HEK293 (cell line): ENCODE measurements at regions not wholly inside any gene's neighbourhood (a gene's known extent, or its start where the extent isn't known, plus 50 kb on each side); places are given as distances from the start of the nearest gene placed in this dataset.

Experiments
- CTCF ChIA-PET: fragments of 350-600 bp; formaldehyde crosslinking; extraction: SDS; loops from one replicate; lab custom pipeline; 2021; ENCODE audit warnings: antibody characterized with exemption; lab: Yijun Ruan, JAX
- POLR2A ChIA-PET: fragments of 300-600 bp; formaldehyde crosslinking; extraction: SDS; loops from one replicate; lab custom pipeline; 2020; ENCODE audit warnings: antibody characterized with exemption, inconsistent platforms; lab: Yijun Ruan, JAX
- H3K27ac ChIP-seq: fragments of 200-500 bp; sonication (Bioruptor generic); 2 replicates; pipeline ENCODE4 v1.5.1; 2014; ENCODE audit warnings: low read depth, low read length, control low read depth, inconsistent platforms; ENCODE audit errors: extremely low read depth
- H3K36me3 ChIP-seq, 2 experiments: fragments of 200-500 bp in 1 of 2; sonication (Bioruptor generic) in 1 of 2; 1 replicate in 1 of 2; 2 replicates in 1 of 2; pipeline ENCODE4 v1.5.1; 2014 to 2017; ENCODE audit warnings: inconsistent platforms in 2 of 2, low read length in 2 of 2; ENCODE audit not compliant: control insufficient read depth in 2 of 2, insufficient read depth in 1 of 2
- H3K4me1 ChIP-seq: fragments of 200-500 bp; sonication (Bioruptor generic); 2 replicates; pipeline ENCODE4 v1.5.1; 2014; ENCODE audit warnings: mild to moderate bottlenecking, low read length, inconsistent platforms; ENCODE audit not compliant: control insufficient read depth, insufficient read depth
- H3K4me3 ChIP-seq: 2 replicates; pipeline ENCODE4 v1.5.1; 2011; ENCODE audit warnings: low read depth, mild to moderate bottlenecking, control low read depth, low read length, moderate library complexity
- H3K9me3 ChIP-seq: fragments of 200-500 bp; sonication (Bioruptor generic); 2 replicates; pipeline ENCODE4 v1.5.1; 2014; ENCODE audit warnings: low read depth, low read length, inconsistent platforms; ENCODE audit not compliant: control insufficient read depth, insufficient read depth
- BCL11A ChIP-seq: fragments of 450-650 bp; formaldehyde crosslinking; IDR thresholded peaks from 2 replicates; pipeline ENCODE4 v1.5.1; 2016; ENCODE audit warnings: low read depth, missing biosample characterization, missing genetic modification characterization
- IKZF3 ChIP-seq: fragments of 450-650 bp; IDR thresholded peaks from 2 replicates; pipeline ENCODE4 v1.5.0; 2018; ENCODE audit warnings: missing biosample characterization, mild to moderate bottlenecking, missing genetic modification characterization, moderate library complexity
- KLF10 ChIP-seq: fragments of 450-650 bp; IDR thresholded peaks from 2 replicates; pipeline ENCODE4 v1.5.1; 2018; ENCODE audit warnings: missing biosample characterization, mild to moderate bottlenecking, missing genetic modification characterization
- PRDM1 ChIP-seq: fragments of 450-650 bp; formaldehyde crosslinking; IDR thresholded peaks from 2 replicates; pipeline ENCODE4; 2016; ENCODE audit warnings: missing biosample characterization, missing genetic modification characterization
- YY2 ChIP-seq: fragments of 450-650 bp; formaldehyde crosslinking; IDR thresholded peaks from 2 replicates; pipeline ENCODE4 v1.5.1; 2016; ENCODE audit warnings: missing biosample characterization, missing genetic modification characterization
- ZBTB48 ChIP-seq: fragments of 450-650 bp; formaldehyde crosslinking; IDR thresholded peaks from 2 replicates; pipeline ENCODE4 v1.5.1; 2016; ENCODE audit warnings: missing biosample characterization, missing genetic modification characterization
- ZFP3 ChIP-seq: fragments of 450-650 bp; formaldehyde crosslinking; IDR thresholded peaks from 2 replicates; pipeline ENCODE4 v1.5.1; 2016; ENCODE audit warnings: low read depth, missing biosample characterization, missing genetic modification characterization
- ZNF133 ChIP-seq: fragments of 450-650 bp; formaldehyde crosslinking; IDR thresholded peaks from 2 replicates; pipeline ENCODE4 v1.5.1; 2016; ENCODE audit warnings: missing biosample characterization, missing genetic modification characterization
- ZNF140 ChIP-seq: fragments of 450-650 bp; formaldehyde crosslinking; IDR thresholded peaks from 2 replicates; pipeline ENCODE4 v1.5.1; 2016; ENCODE audit warnings: missing biosample characterization, missing genetic modification characterization
- ZNF23 ChIP-seq: fragments of 450-650 bp; formaldehyde crosslinking; IDR thresholded peaks from 2 replicates; pipeline ENCODE4 v1.5.1; 2016; ENCODE audit warnings: missing biosample characterization, missing genetic modification characterization, borderline replicate concordance
- ZNF24 ChIP-seq: fragments of 450-650 bp; formaldehyde crosslinking; IDR thresholded peaks from 2 replicates; pipeline ENCODE4 v1.5.1; 2016; ENCODE audit warnings: missing biosample characterization, missing genetic modification characterization
- ZNF433 ChIP-seq: fragments of 450-650 bp; formaldehyde crosslinking; IDR thresholded peaks from 2 replicates; pipeline ENCODE4 v1.5.1; 2016; ENCODE audit warnings: missing biosample characterization, missing genetic modification characterization, low read depth
- ZNF514 ChIP-seq: fragments of 450-650 bp; formaldehyde crosslinking; IDR thresholded peaks from 2 replicates; pipeline ENCODE4 v1.5.1; 2016; ENCODE audit warnings: missing biosample characterization, missing genetic modification characterization
- ZNF518A ChIP-seq: fragments of 450-650 bp; formaldehyde crosslinking; conservative IDR thresholded peaks from 2 replicates; pipeline ENCODE4 v1.5.1; 2016; ENCODE audit warnings: low read depth, missing biosample characterization, missing genetic modification characterization
- ZNF558 ChIP-seq: fragments of 450-650 bp; formaldehyde crosslinking; IDR thresholded peaks from 2 replicates; pipeline ENCODE4 v1.5.1; 2016; ENCODE audit warnings: missing biosample characterization, missing genetic modification characterization
- ZNF561 ChIP-seq: fragments of 450-650 bp; IDR thresholded peaks from 2 replicates; pipeline ENCODE4 v1.5.1; 2018; ENCODE audit warnings: missing biosample characterization, missing genetic modification characterization, borderline replicate concordance
- ZNF596 ChIP-seq: fragments of 450-650 bp; IDR thresholded peaks from 2 replicates; pipeline ENCODE4 v1.5.0; 2018; ENCODE audit warnings: missing biosample characterization, mild to moderate bottlenecking, missing genetic modification characterization, moderate library complexity
- ZNF629 ChIP-seq: fragments of 450-650 bp; formaldehyde crosslinking; IDR thresholded peaks from 2 replicates; pipeline ENCODE4 v1.5.1; 2017; ENCODE audit warnings: missing biosample characterization, missing genetic modification characterization
- ZNF660 ChIP-seq: fragments of 450-650 bp; IDR thresholded peaks from 2 replicates; pipeline ENCODE4 v1.5.1; 2018; ENCODE audit warnings: missing biosample characterization, mild to moderate bottlenecking, missing genetic modification characterization
- ZNF768 ChIP-seq: fragments of 450-650 bp; formaldehyde crosslinking; IDR thresholded peaks from 2 replicates; pipeline ENCODE4 v1.5.1; 2018; ENCODE audit warnings: missing biosample characterization, mild to moderate bottlenecking, missing genetic modification characterization
- ZNF843 ChIP-seq: fragments of 450-650 bp; formaldehyde crosslinking; IDR thresholded peaks from 2 replicates; pipeline ENCODE4 v1.5.1; 2016; ENCODE audit warnings: missing biosample characterization, missing genetic modification characterization
- ZSCAN4 ChIP-seq: fragments of 450-650 bp; formaldehyde crosslinking; IDR thresholded peaks from 2 replicates; pipeline ENCODE4 v1.5.1; 2017; ENCODE audit warnings: missing biosample characterization, missing genetic modification characterization
- TF ChIP-seq, protein P1 (sequence below): fragments of 450-650 bp; formaldehyde crosslinking; IDR thresholded peaks from 2 replicates; pipeline ENCODE4 v1.5.1; 2016; ENCODE audit warnings: missing biosample characterization, missing genetic modification characterization
- TF ChIP-seq, protein P2 (sequence below): fragments of 450-650 bp; formaldehyde crosslinking; IDR thresholded peaks from 2 replicates; pipeline ENCODE4 v1.5.1; 2016; ENCODE audit warnings: missing biosample characterization, missing genetic modification characterization

- peak; percentile 66 for TF ChIP-seq ZNF596 (tag by site-specific recombination)
- 0 out of 2 replicates have a peak, but pooled peaks have one; percentile 17 for TF ChIP-seq PRDM1 (tag by site-specific recombination)
- TF ChIP-seq ZFP3 (tag by site-specific recombination), result no peak
- Histone ChIP-seq H3K9me3 (no peaks in the 10 kb centered on the region), H3K36me3 (no peaks in the 10 kb centered on the region), H3K4me1 (no peaks in the 10 kb centered on the region), H3K27ac (no peak overlapping the region), H3K4me3 (no peak overlapping the region)
- POLR2A ChIA-PET, result no interaction called here
- CTCF ChIA-PET, result interaction anchor here (0.6 to 1.8 kb wide), 7 partner anchors 10 to 737 kb away, joined by 3 to 10 read pairs (median 3); no protein-coding TSS in a partner anchor
Observed at GRCh38 chr2:200725596-200725995, 86.1 kb upstream of the BZW1 start.

DNA sequence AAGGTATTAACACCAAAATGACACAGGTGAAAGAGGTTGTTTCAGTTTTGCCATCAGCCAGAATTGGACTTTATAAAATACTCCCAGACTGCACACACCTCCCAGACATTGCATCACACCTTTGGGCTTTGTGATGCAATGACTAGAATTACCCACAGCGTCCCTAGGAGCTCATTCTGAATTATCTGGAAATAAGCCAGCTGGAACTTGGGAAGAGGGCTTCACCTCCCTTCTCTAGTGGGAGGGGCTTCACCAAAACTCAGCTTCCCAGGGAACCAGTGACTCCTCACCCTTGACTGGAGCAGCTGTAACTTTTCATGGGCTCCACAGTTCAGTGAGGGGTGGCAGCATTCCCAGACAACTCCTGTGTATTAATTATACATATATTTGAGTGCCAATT, 83.1 kb upstream of the BZW1 start:
- ChIA-PET POLR2A (interaction anchor here (1.6 kb wide), 1 partner anchor 16 kb away, joined by 5 read pairs; no protein-coding TSS in a partner anchor), CTCF (interaction anchor here (0.6 to 1.7 kb wide), 4 partner anchors 9 to 991 kb away, joined by 3 to 15 read pairs (median 3); no protein-coding TSS in a partner anchor)
- Histone ChIP-seq H3K36me3 (no peaks in the 10 kb centered on the region), H3K4me3 (no peak overlapping the region), H3K27ac (no peak overlapping the region), H3K4me1 (no peaks in the 10 kb centered on the region), H3K9me3 (no peaks in the 10 kb centered on the region)
- TF ChIP-seq ZBTB48, result 0 out of 2 replicates have a peak, but pooled peaks have one; percentile 18
- TF ChIP-seq, protein P1, sequence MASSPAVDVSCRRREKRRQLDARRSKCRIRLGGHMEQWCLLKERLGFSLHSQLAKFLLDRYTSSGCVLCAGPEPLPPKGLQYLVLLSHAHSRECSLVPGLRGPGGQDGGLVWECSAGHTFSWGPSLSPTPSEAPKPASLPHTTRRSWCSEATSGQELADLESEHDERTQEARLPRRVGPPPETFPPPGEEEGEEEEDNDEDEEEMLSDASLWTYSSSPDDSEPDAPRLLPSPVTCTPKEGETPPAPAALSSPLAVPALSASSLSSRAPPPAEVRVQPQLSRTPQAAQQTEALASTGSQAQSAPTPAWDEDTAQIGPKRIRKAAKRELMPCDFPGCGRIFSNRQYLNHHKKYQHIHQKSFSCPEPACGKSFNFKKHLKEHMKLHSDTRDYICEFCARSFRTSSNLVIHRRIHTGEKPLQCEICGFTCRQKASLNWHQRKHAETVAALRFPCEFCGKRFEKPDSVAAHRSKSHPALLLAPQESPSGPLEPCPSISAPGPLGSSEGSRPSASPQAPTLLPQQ (tag by site-specific recombination), result 0 out of 2 replicates have a peak, but pooled peaks have one; percentile 38
- peak; percentile 33; the same call in 1 of the 2 replicates for TF ChIP-seq ZNF518A (tag by site-specific recombination)
- peak; percentile 55; the same call in 1 of the 2 replicates for TF ChIP-seq KLF10 (tag by site-specific recombination)
- no peak for TF ChIP-seq ZNF514
- TF ChIP-seq ZNF629 (tag by site-specific recombination), result peak; percentile 35; the same call in 1 of the 2 replicates
- peak; percentile 73; the same call in 1 of the 2 replicates for TF ChIP-seq ZNF660 (tag by site-specific recombination)
- TF ChIP-seq ZNF433 (tag by site-specific recombination), result no peak
- TF ChIP-seq ZSCAN4 (tag by site-specific recombination), result 0 out of 2 replicates have a peak, but pooled peaks have one; percentile 26
- TF ChIP-seq ZNF24 (tag by site-specific recombination), result 0 out of 2 replicates have a peak, but pooled peaks have one; percentile 35

DNA sequence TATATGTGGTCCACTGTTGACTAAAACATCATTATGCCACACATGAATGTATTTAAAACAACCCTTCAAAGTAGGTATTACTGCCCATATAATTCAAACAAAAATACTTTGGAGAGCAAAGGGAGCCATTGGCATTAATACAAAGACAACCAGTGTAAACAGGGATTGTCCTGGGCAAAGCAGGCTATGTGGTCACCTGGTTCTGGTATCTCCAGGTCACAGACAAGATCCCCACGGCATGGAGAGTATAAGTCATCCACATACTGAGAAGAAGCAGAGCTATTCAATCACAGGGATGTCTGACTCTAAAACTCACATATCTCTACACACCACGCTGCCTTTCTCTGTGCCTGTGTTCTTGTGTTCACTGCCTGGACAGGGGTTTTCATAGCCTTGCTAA, 81.4 kb upstream of the BZW1 start:
- Histone ChIP-seq H3K27ac (no peak overlapping the region), H3K4me1 (no peaks in the 10 kb centered on the region), H3K36me3 (no peaks in the 10 kb centered on the region), H3K4me3 (no peak overlapping the region), H3K9me3 (no peaks in the 10 kb centered on the region)
- ChIA-PET POLR2A (no interaction called here), CTCF (interaction anchor here (6.8 kb wide), 1 partner anchor 18 kb away, joined by 65 read pairs; no protein-coding TSS in a partner anchor)
- TF ChIP-seq ZNF768, result no peak
- TF ChIP-seq ZNF561 (tag by site-specific recombination), result no peak
- TF ChIP-seq, protein P2, sequence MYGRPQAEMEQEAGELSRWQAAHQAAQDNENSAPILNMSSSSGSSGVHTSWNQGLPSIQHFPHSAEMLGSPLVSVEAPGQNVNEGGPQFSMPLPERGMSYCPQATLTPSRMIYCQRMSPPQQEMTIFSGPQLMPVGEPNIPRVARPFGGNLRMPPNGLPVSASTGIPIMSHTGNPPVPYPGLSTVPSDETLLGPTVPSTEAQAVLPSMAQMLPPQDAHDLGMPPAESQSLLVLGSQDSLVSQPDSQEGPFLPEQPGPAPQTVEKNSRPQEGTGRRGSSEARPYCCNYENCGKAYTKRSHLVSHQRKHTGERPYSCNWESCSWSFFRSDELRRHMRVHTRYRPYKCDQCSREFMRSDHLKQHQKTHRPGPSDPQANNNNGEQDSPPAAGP (tag by site-specific recombination), result no peak
- no peak for TF ChIP-seq ZNF140 (tag by site-specific recombination)
- no peak for TF ChIP-seq IKZF3 (tag by site-specific recombination)
- no peak for TF ChIP-seq ZNF133 (tag by site-specific recombination)
- TF ChIP-seq ZNF23 (tag by site-specific recombination), result no peak
- no peak for TF ChIP-seq ZNF558 (tag by site-specific recombination)
- TF ChIP-seq YY2 (tag by site-specific recombination), result no peak
- TF ChIP-seq ZNF843, result no peak
- no peak for TF ChIP-seq BCL11A
